RKO (cell line): ENCODE measurements at regions not wholly inside any gene's neighbourhood (a gene's known extent, or its start where the extent isn't known, plus 50 kb on each side); places are given as distances from the start of the nearest gene placed in this dataset.
"Not testable (repeated sequence)": the region's sequence is repeated elsewhere in the genome, so short reads cannot be mapped to it uniquely, and the experiment has no call there.

Source experiments
- DNase-seq: peaks from one replicate; pipeline ENCODE4 v3.0.0-alpha.2; 2016; ENCODE audit warnings: low spot score

- no peak for DNase-seq
Measured at GRCh38 chr6:139962654-139963347, 588.4 kb upstream of the CITED2 start.

- DNase-seq = no peak
Measured at GRCh38 chr6:139961190-139961589, 586.7 kb upstream of the CITED2 start.

GRCh38 chr6:139960671-139961070 is 586.2 kb upstream of the CITED2 start:
- DNase-seq = no peak

- no peak for DNase-seq
Measured at GRCh38 chr6:139955366-139956155, 581.1 kb upstream of the CITED2 start.

GRCh38 chr6:139954463-139955071 is 580.1 kb upstream of the CITED2 start:
- DNase-seq = no peak

- not testable (repeated sequence) for DNase-seq
Measured at GRCh38 chr6:139953780-139954179, 579.3 kb upstream of the CITED2 start.

GRCh38 chr6:139951172-139951571 is 576.7 kb upstream of the CITED2 start:
- DNase-seq = no peak

GRCh38 chr6:139944976-139945375 is 570.5 kb upstream of the CITED2 start:
- no peak for DNase-seq

GRCh38 chr6:139944131-139944530 is 569.7 kb upstream of the CITED2 start:
- DNase-seq = no peak

- peak; percentile 63 for DNase-seq
Measured at GRCh38 chr6:139943391-139943790, 568.9 kb upstream of the CITED2 start.

GRCh38 chr6:139942331-139942730 is 567.9 kb upstream of the CITED2 start:
- no peak for DNase-seq

- DNase-seq = no peak
Measured at GRCh38 chr6:139941826-139942225, 567.4 kb upstream of the CITED2 start.

- no peak for DNase-seq
Measured at GRCh38 chr6:139940741-139941729, 566.6 kb upstream of the CITED2 start.

GRCh38 chr6:139939189-139939979 is 564.9 kb upstream of the CITED2 start:
- DNase-seq = no peak

- DNase-seq = no peak
Measured at GRCh38 chr6:139932671-139933070, 558.2 kb upstream of the CITED2 start.

- DNase-seq = no peak
Measured at GRCh38 chr6:139931747-139932146, 557.3 kb upstream of the CITED2 start.

- DNase-seq = no peak
Measured at GRCh38 chr6:139927742-139928305, 553.4 kb upstream of the CITED2 start.

GRCh38 chr6:139927236-139927635 is 552.8 kb upstream of the CITED2 start:
- DNase-seq = no peak

- DNase-seq = no peak
Measured at GRCh38 chr6:139926711-139927110, 552.3 kb upstream of the CITED2 start.

- DNase-seq = no peak
Measured at GRCh38 chr6:139925894-139926641, 551.6 kb upstream of the CITED2 start.
